Fibroblast of mammary gland (primary cell): ENCODE measurements at regions not wholly inside any gene's neighbourhood (a gene's known extent, or its start where the extent isn't known, plus 50 kb on each side); places are given as distances from the start of the nearest gene placed in this dataset.
"Not testable (repeated sequence)": the region's sequence is repeated elsewhere in the genome, so short reads cannot be mapped to it uniquely, and the experiment has no call there.

Experiments
- DNase-seq: peaks from one replicate; pipeline ENCODE4 v3.0.0-alpha.2; 2010; ENCODE audit warnings: low read depth
- H3K4me3 ChIP-seq: 2 replicates; pipeline ENCODE4 v1.5.1; 2011; ENCODE audit warnings: low read depth, mild to moderate bottlenecking, low read length, moderate library complexity; ENCODE audit not compliant: control insufficient read depth
- TF ChIP-seq, protein P1 (sequence below): conservative IDR thresholded peaks from 2 replicates; pipeline ENCODE4 v1.5.1; 2011; ENCODE audit warnings: low read depth, low read length, inconsistent platforms; ENCODE audit not compliant: control insufficient read depth, insufficient read depth

DNA sequence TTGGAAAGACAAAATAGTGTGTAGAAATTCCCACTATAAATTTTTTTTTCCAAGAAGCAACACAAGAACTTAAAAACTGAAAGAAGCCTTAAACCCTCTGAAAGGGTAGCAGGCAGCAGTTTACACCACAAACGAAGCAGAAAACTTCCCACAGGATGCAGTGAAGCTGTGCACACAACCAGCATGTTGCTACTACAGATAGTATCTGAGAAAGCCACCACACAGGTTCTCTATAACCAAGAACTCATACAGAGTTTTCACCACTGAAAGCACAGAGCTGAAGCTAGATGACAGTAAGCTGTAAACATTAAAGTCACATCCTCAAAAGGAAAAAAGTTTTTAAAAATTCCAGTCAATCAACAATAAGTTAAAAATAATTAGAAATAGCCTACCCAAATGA is 333.6 kb upstream of the MON1B start:
- no peak for DNase-seq
- no peak overlapping the region for H3K4me3 ChIP-seq
- TF ChIP-seq, protein P1, sequence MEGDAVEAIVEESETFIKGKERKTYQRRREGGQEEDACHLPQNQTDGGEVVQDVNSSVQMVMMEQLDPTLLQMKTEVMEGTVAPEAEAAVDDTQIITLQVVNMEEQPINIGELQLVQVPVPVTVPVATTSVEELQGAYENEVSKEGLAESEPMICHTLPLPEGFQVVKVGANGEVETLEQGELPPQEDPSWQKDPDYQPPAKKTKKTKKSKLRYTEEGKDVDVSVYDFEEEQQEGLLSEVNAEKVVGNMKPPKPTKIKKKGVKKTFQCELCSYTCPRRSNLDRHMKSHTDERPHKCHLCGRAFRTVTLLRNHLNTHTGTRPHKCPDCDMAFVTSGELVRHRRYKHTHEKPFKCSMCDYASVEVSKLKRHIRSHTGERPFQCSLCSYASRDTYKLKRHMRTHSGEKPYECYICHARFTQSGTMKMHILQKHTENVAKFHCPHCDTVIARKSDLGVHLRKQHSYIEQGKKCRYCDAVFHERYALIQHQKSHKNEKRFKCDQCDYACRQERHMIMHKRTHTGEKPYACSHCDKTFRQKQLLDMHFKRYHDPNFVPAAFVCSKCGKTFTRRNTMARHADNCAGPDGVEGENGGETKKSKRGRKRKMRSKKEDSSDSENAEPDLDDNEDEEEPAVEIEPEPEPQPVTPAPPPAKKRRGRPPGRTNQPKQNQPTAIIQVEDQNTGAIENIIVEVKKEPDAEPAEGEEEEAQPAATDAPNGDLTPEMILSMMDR, result no peak

DNA sequence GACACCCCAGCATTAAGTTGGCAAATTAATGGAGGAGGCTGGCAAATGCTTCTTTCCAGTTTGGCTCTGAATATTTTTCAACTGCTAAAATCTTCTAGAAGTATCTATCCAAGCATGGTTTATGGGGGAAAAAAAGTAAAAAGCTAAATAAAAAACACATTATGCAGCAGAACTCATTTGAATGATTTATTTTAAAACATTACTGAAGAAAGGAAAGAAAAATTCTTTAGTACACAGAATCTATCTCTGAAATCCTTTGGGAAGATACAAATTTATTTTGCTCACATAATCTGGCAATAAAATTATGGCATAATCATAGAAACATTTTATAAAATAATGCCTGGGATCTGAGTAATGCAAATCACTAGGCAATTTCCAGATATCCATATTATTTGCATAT is 328.1 kb upstream of the MON1B start:
- no peak overlapping the region for H3K4me3 ChIP-seq
- DNase-seq, result no peak
- TF ChIP-seq, protein P1, result no peak

DNA sequence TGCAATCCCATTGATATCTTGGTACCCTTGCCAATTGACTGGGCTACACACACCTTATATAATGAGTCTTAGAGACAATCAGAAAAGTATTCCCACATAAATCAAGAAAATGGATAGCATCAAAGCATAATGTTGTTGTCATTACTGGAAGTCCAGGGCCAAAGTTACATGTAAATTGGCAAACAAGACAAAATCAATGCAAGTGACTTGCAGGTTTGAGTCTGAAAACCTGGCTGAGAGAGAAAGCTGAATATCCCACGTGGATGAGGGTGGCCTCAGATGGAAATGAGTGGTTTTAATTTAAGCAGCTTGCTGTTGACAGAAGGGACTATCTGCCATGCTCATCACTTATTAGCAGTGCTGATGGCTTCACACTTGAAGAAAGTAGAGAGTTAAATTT is 324.0 kb upstream of the MON1B start:
- TF ChIP-seq, protein P1, result no peak
- DNase-seq, result no peak
- H3K4me3 ChIP-seq, result no peak overlapping the region

DNA sequence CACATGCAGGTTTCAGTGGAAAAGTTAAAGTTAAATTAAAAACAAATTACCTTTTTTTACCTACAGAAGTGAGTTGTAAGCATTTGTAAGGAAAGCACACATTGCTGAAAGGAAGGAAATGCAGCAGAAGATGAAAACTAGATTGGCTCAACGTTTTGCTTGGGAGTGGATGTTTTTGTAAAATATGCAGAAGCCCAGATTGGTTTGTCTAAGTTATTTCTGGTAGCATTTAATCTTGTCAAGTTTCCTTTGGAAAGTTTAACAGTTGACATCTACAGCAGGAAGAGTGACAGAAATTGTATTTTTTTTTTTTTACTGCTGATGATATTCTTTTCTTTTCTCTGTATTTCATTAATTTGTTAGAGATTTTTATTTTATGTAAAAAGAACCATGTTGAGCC is 315.1 kb upstream of the MON1B start:
- H3K4me3 ChIP-seq, result no peak overlapping the region
- no peak for DNase-seq
- TF ChIP-seq, protein P1, result no peak

DNA sequence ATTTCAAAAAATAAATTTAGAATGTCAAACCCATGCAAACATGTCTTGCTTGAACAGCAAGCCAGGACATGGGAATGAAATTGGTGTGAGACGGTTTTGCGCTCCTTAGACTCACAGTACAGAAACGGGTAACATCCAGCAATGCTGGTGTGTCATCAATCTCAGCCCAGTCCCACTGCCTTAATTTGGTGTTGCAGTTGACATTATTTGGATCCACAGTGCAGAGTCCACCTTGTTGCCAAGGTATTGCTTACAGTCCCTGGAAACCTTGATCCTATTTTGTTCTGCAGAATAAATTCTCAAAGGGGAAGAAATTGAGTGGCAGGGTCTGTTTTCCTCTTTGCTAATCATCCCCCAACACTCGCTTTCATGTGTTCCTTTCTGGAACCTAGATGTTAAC is 311.6 kb upstream of the MON1B start:
- H3K4me3 ChIP-seq, result no peak overlapping the region
- DNase-seq, result no peak
- TF ChIP-seq, protein P1, result no peak

DNA sequence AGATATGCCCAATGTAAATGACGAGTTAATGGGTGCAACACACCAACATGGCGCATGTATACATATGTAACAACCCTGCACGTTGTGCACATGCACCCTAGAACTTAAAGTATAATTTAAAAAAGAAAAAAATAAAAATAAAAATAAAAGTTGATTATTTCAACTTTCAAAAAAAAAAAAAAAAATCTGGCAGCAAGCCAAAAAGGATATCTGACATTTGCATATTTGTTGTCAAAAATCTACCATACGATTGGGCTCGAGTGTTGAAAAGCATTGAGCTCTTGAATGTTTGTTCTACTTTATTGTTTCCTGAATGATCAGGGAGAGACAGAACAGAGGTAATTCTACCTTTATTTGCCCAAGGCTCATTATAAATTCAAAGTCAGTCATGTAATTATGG is 310.5 kb upstream of the MON1B start:
- not testable (repeated sequence) for DNase-seq, H3K4me3 ChIP-seq

DNA sequence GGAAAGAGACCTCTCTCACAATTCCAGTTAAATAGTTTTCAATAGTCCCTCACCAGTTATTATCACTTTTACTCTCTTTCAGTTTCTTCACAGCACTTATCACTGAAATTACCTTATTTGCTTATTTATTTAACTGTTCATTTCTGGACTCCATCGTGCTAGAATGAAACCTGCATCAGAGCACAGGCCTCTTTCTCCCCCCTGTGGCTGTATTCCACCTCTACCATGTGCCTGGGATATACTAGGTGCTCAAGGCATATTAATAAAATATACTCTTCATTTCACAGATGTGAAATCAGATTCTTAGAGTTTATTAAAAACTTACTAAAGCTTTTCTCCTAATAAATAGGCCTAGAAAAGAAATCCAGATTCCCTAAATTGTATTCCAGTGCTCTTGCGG is 308.9 kb upstream of the MON1B start:
- peak; percentile 1 for DNase-seq
- TF ChIP-seq, protein P1, result peak; percentile 3
- H3K4me3 ChIP-seq, result no peak overlapping the region
